GM18873 (cell line): ENCODE measurements at regions not wholly inside any gene's neighbourhood (a gene's known extent, or its start where the extent isn't known, plus 50 kb on each side); places are given as distances from the start of the nearest gene placed in this dataset.
"Not testable (repeated sequence)": the region's sequence is repeated elsewhere in the genome, so short reads cannot be mapped to it uniquely, and the experiment has no call there.

Experiments used
- ATAC-seq: cut with Tn5 transposase; IDR thresholded peaks from one replicate; pipeline ENCODE4 v1.9.1; 2021; ENCODE audit warnings: mild to moderate bottlenecking, moderate library complexity, moderate number of reproducible peaks; ENCODE audit not compliant: unreplicated experiment, low FRiP score

- no peak for ATAC-seq
Observed at GRCh38 chr10:6707352-6707751, 127.3 kb upstream of the PRKCQ start.

- no peak for ATAC-seq
Observed at GRCh38 chr10:6706725-6707124, 126.6 kb upstream of the PRKCQ start.

DNA sequence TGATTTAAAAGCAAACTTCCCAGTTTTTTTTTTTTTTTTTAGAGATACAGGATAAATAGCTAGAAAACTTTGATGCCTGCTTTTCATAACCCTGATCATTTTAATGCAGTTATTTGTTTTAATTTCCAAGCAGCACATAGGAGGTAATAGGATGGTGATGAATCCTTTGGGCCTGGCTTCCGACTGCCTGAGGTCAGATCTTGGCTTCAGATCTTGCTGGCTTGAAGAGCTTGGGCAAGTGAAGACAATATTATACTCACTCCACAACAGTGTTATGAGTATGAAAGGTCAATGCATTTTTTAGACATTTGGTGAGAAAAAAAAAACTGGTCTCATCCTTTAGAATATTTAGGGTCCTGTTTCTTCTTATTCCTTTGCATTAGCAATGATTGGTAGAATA lies 124.8 kb upstream of the PRKCQ start:
- no peak for ATAC-seq

GRCh38 chr10:6702833-6703232 lies 122.8 kb upstream of the PRKCQ start:
- ATAC-seq: not testable (repeated sequence)

DNA sequence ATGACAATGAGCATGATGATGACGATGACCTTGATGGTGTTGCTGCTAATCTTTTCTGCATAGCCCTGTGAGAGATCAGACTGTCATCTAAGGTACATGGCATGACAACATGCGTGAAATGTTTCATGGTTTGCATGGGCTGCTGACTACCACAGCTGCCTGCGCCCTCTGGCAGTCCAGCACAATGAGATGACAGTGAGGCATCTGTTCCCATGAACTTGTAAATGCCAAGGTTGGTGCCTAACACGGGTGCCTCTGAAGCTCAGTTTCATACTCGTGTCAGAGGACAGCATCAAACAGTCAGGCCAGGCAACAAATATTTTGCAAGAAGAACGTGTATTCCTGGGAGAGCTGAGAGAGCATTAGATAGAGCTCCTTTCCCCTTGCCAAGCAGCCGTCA lies 122.0 kb upstream of the PRKCQ start:
- ATAC-seq: no peak

GRCh38 chr10:6701289-6701688 lies 121.2 kb upstream of the PRKCQ start:
- no peak for ATAC-seq

DNA sequence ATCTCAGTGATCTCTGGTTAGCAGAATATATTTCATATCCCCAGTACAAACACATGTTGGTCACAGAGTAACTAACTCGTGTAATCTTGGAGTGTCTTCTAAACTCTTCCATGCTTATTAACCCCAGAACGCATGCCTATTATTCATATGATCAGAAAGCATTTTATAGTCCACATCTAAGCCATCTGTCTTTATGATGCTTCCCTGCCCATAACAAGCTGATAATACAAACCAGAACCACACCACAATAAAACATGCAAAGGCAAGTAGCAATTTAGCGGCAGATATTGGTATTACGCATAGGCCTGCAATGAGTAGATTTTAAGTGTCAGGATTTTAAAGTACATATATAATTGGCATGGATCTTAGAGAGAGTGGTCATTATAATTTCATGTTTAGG lies 120.0 kb upstream of the PRKCQ start:
- ATAC-seq: no peak

- no peak for ATAC-seq
Observed at GRCh38 chr10:6699336-6699735, 119.3 kb upstream of the PRKCQ start.

- ATAC-seq: no peak
Observed at GRCh38 chr10:6695519-6695918, 115.4 kb upstream of the PRKCQ start.

DNA sequence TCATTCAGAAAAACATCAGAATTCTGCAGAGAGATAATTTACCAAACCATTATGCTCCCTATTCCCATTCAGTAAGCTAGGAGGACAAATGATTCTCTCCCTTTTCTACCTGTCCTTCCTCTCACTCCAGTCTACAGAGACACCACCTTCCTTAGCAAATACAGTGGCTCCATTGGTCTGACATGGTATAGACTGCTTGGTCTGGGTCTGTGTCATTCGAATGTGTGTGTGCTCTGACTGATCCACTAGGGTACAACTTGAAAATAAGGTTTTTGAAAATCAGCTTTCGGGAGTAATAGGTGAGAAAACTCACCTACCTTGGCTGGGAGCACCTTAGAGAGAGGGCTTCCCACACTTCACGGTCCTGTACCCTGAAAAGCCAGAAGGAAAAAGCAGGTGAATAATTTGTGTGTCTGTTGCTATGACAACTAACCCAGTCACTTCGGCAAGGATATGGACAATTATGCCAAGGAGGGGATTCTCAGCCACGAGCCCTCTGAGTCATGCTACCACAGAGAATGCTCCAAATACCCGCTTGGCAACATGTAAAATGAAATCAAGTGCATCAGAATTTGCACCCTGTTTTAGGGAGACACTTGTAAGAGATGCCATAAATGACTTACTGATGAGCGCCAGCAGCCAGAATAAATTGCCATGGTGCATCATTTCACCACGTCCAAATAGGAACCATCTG lies 114.5 kb upstream of the PRKCQ start:
- ATAC-seq: no peak

GRCh38 chr10:6692856-6693255 lies 112.8 kb upstream of the PRKCQ start:
- ATAC-seq: no peak

- ATAC-seq: no peak
Observed at GRCh38 chr10:6692103-6692502, 112.0 kb upstream of the PRKCQ start.

GRCh38 chr10:6689036-6689435 lies 109.0 kb upstream of the PRKCQ start:
- no peak for ATAC-seq

GRCh38 chr10:6680735-6681134 lies 100.7 kb upstream of the PRKCQ start:
- no peak for ATAC-seq

- no peak for ATAC-seq
Observed at GRCh38 chr10:6678956-6679355, 98.9 kb upstream of the PRKCQ start.

- no peak for ATAC-seq
Observed at GRCh38 chr10:6678211-6678803, 98.2 kb upstream of the PRKCQ start.

GRCh38 chr10:6677129-6677528 lies 97.1 kb upstream of the PRKCQ start:
- not testable (repeated sequence) for ATAC-seq

DNA sequence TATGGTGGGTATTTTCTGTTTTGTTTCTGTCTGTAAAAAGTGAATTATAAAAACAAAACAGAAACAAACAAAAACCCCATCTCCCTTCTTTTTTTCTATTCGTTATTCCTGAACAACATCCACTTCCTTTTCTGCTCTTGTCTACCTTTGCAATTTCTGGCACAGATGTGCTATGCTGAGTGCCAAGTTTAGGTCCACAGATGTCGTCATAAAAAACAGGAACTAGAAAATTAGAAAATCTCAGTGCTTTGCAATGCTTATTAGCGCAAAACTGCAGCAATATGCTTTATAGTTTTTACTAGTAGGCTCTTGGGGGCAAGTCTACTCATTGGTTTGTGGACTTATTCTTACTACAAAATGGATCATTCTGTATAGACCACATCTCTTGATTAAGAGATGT lies 94.2 kb upstream of the PRKCQ start:
- ATAC-seq: no peak

GRCh38 chr10:6671976-6672375 lies 91.9 kb upstream of the PRKCQ start:
- no peak for ATAC-seq

DNA sequence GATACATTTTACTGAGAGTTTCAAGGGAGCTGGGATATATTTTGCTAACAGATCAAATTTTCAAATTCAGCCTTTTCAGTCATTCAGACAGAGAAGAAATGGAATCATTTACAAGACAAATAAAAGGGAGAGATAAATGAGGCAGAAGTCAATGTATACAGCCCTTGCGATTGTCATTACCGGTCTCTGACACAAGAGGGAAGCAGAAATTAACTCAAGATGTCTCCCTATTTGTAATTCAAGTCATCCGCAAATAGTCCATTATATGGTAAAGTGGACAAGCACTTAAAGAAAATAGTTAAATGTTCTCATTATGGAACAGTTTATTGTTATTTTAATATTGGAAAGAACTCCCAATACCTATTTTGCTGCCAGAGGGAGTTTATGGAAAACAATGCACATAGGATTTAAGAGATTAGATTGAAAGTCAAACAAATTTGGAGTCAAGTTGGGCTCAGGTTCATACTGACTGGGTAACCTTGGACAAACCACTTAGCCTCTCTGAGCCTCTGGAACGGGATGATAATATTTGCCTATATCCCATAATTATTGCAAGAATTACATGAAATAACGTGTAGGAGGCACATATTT lies 89.3 kb upstream of the PRKCQ start:
- no peak for ATAC-seq

DNA sequence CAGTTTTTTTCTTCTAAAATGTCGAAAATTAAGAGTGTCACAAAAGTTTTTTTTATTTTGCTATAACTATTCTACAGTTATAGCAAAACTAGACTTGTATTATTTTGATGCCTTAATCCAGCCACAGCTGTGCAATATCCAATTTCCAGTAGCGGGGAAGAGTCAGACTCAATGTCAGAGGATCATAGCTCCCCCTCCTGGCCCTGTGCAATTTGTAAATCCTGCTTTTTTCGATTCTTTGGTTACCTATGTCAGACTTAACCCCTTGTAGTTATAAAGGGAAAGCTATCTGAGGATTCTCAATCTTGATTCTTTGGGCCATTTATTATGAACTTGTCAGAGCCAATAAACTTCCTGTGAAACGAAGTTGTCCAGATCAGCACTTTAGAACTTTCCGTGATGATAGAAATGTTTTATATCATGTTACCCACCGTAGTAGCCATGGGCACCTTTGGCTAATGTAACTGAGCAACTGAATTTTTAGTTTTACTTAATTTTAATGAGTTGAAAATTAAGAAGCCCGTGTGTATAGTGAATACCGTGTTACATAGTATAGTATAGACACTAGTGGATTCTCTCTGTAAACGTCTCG lies 87.7 kb upstream of the PRKCQ start:
- ATAC-seq: no peak

DNA sequence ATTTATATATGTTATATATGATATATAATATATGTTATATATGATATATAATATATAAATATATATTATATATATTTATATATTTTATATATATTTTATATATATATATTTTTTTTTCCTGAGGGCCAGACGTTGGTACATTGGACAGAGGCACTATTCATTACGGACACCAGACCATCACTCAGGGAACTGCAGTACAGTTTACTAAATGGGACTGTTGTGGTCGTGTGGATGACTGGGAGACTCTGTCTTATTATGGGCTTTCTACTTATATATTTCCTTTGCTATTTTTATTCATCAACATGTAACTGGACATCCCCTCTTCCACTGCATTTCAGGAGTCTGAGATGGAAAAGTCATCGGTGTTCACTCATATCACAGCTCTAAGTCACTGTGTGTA lies 87.1 kb upstream of the PRKCQ start:
- ATAC-seq: no peak
